ENCODE measurements at regions not wholly inside any gene's neighbourhood (a gene's known extent, or its start where the extent isn't known, plus 50 kb on each side); places are given as distances from the start of the nearest gene placed in this dataset.
"Not testable (repeated sequence)": the region's sequence is repeated elsewhere in the genome, so short reads cannot be mapped to it uniquely, and the experiment has no call there.

DNA sequence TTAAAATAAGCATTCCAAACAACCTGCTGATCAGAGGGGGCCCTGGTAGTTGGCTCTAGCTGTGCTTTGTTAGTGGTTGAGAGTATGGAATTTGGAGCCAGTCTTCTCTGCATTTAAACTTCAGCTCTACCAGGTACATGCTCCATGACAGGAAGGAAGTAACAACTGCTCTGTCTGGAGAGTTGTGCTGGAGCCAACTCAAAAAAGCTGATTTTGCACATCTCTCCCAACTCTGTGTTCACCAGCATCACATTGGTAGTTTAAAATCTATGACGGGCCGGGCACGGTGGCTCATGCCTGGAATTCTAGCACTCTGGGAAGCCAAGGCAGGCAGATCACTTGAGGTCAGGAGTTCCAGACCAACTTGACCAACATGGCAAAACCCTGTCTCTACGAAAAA lies 68.8 kb upstream of the BMP2 start:
- H3K9me3 Mint-ChIP-seq = peaks cover 2% of the 10 kb centered on the region
- no peaks in the 10 kb centered on the region for H3K27me3 Mint-ChIP-seq
- no peak overlapping the region for H3K27ac Mint-ChIP-seq
- no peak overlapping the region for H3K4me3 Mint-ChIP-seq
- H3K36me3 Mint-ChIP-seq = no peaks in the 10 kb centered on the region
- ATAC-seq = no peak
- no peaks in the 10 kb centered on the region for H3K4me1 Mint-ChIP-seq

DNA sequence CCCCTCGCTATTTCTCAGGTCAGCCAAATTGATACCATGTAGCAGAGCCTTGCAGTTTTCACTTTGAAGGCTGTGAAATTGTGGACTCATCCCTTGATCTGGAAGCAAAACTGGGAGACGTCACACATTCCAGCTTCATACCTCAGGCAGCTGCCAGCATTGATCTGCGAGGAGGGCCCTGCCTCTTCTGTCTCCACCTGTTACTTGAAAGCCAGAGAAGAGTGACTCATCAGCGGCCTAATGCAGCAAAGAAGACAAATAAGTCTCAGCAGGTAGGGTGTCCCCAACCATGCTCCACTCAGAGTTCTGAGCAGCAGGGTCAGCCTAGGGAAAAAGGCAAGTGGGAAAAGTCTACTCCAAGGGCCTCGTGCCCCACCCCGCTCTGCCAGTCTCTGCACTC lies 69.4 kb upstream of the BMP2 start:
- ATAC-seq = no peak
- H3K27me3 Mint-ChIP-seq = no peaks in the 10 kb centered on the region
- H3K4me3 Mint-ChIP-seq = no peak overlapping the region
- H3K9me3 Mint-ChIP-seq = peaks cover 2% of the 10 kb centered on the region
- no peaks in the 10 kb centered on the region for H3K36me3 Mint-ChIP-seq
- no peaks in the 10 kb centered on the region for H3K4me1 Mint-ChIP-seq
- H3K27ac Mint-ChIP-seq = no peak overlapping the region

DNA sequence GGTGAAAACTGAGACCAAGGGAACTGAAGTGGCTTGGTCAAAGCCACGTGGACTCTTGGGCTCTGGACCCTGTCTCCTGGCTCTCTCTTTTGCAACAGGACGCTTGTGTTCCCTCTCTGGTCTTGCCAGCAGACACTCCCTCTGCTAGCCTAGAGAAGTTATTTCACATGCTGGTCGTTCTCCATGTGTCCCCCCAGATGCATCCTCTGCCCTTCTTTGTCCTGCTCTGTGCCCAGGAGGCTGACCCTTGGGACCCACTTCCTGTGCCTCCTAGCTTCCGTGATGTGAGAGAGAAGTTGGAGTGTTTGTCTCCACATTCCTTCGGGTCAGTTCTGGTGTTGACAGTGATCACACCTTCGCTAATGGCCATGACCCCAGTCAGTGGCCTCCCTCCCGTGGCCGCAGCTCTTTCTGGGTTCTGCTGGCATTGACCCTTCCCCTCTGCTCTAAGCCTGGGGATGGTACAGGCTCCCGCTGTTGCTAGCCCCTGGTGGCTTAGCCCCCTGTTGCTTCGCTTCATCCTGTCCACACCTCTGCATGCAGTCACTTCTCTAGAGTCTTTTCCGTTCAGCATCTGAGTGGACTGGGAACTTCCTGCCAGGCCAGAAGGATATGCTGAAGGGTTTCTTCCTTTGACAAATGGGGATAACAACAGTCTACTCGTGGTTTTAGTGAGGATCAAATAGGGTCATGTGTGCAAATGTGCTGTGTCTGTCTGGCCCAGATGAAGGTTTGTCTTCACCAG lies 70.1 kb upstream of the BMP2 start:
- no peak for ATAC-seq
- Mint-ChIP-seq H3K4me1 (no peaks in the 10 kb centered on the region), H3K9me3 (peaks cover 2% of the 10 kb centered on the region), H3K27ac (no peak overlapping the region), H3K27me3 (no peaks in the 10 kb centered on the region), H3K4me3 (no peak overlapping the region), H3K36me3 (no peaks in the 10 kb centered on the region)

DNA sequence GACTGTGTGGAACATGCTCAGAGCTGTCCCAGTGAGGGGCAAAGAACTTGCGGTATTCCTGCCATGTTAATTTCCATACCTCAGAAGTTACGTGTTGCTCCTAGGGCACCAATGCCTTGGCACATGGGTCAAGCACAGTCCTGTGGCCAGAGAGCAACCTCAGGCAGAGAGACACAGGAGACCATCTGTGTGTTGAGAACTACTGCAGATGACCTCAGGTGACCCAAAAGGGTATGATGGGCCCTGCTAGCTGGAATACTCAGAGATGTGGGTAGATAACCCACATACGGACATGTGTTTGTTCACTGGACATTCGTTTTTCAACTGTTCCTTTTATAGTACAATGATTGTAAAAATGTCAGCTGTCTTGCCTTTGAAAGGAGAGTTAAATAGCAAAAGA lies 71.5 kb upstream of the BMP2 start:
- H3K27ac Mint-ChIP-seq = no peak overlapping the region
- no peaks in the 10 kb centered on the region for H3K36me3 Mint-ChIP-seq
- ATAC-seq = no peak
- H3K4me1 Mint-ChIP-seq = no peaks in the 10 kb centered on the region
- peaks cover 2% of the 10 kb centered on the region for H3K9me3 Mint-ChIP-seq
- H3K27me3 Mint-ChIP-seq = no peaks in the 10 kb centered on the region
- no peak overlapping the region for H3K4me3 Mint-ChIP-seq

DNA sequence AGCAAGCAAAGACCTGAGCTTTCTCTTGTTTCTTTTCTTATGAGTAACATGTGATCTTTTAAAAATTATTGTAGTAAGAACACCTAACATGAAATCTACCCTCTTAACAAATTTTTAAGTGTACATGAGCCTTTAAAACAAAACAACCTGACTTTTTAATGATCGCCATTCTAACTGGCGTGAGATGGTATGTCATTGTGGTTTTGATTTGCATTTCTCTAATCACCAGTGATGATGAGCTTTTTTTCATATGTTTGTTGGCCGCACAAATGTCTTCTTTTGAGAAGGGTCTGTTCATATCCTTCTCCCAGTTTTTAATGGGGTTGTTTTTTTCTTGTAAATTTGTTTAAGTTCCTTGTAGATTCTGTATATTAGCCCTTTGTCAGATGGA lies 73.7 kb upstream of the BMP2 start:
- not testable (repeated sequence) for H3K4me3 Mint-ChIP-seq, ATAC-seq

DNA sequence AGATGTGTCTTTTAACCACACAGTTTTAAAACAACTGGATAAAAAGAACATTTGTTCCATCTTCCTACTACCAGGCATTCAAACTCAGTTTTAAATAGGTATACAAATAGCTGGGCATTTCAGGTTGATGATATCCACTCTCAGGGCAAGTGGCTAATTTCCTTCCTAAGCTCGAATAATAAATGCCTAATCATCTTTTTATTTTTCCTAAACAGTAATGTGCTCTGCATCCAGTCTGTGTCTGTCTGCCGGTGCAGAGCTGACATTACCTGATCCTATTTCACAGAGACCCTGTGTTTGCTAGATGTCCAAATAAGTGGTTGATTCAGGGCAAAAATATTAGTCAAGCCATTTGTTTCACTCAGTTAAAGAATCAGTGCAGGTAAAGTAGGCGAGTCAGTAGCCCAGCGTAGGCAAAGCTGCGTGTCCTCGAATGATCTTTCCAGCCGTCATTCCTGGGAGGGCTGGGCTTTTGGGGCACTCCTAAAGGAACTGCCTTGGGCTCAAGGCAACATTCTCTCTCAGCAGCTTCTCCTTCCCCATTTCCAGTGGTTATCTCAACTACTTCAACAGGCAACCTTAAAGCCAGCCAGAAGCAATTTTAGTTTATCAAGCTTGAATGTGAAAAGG lies 74.2 kb upstream of the BMP2 start:
- no peaks in the 10 kb centered on the region for H3K27me3 Mint-ChIP-seq
- ATAC-seq = no peak
- H3K4me1 Mint-ChIP-seq = no peaks in the 10 kb centered on the region
- no peak overlapping the region for H3K27ac Mint-ChIP-seq
- H3K4me3 Mint-ChIP-seq = no peak overlapping the region
- no peaks in the 10 kb centered on the region for H3K36me3 Mint-ChIP-seq
- H3K9me3 Mint-ChIP-seq = peaks cover under 1% of the 10 kb centered on the region

More for the DNA sequence above, 73.7 kb upstream of the BMP2 start:
- H3K4me1 Mint-ChIP-seq, H3K27me3 Mint-ChIP-seq, H3K9me3 Mint-ChIP-seq, H3K27ac Mint-ChIP-seq, H3K36me3 Mint-ChIP-seq: not testable (repeated sequence)

DNA sequence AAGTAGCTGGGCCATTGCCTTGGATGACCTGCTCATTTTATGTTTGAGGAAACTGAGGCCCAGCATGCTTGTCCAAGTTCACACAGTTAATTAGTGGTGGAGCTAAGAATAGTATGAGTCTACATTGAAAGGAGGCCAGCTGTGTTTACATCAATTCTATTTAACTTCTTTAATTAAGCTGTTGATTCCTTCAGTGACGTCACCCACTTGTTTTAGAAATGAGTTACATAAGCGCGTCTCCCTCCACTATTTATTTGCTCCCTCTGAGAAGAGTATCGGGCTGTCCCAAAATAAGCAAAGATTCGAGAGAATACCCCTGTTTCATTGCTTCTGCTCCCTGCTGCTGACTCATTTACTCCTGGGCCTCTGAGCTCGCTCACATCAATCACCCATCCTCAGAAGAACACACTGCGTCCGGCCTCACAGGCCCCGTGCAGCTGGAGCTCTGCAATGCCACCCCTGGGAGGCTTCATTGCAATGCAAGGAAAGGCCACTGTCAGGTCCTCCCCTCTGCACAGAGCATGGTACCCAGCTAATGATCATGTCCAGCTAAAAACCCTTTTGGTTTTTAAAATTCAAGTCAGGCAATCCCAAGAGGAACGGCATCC lies 74.8 kb upstream of the BMP2 start:
- H3K4me1 Mint-ChIP-seq = no peaks in the 10 kb centered on the region
- no peak overlapping the region for H3K27ac Mint-ChIP-seq
- no peaks in the 10 kb centered on the region for H3K36me3 Mint-ChIP-seq
- H3K27me3 Mint-ChIP-seq = no peaks in the 10 kb centered on the region
- no peak for ATAC-seq
- H3K9me3 Mint-ChIP-seq = no peaks in the 10 kb centered on the region
- H3K4me3 Mint-ChIP-seq = no peak overlapping the region

DNA sequence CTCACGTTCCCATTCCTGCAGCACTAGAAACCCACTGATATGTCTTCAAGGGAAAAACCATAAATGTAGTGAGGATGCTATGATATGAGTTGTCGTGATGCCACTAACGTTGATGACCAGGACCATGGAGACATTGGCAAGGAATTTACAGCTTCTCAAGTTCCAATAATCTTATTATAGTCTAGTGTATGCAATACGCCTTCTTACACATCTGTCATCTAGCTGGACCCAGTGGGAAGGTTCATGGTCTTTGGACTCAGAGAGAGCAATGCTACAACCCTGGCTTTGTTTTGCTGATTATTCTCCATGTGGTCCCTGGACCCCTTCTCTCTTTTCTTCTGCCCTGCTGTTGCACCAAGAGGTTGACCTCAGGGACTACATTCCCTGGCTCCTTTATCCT lies 76.0 kb upstream of the BMP2 start:
- no peaks in the 10 kb centered on the region for H3K36me3 Mint-ChIP-seq
- H3K9me3 Mint-ChIP-seq = peaks cover 3% of the 10 kb centered on the region
- ATAC-seq = no peak
- H3K4me3 Mint-ChIP-seq = no peak overlapping the region
- H3K4me1 Mint-ChIP-seq = no peaks in the 10 kb centered on the region
- no peak overlapping the region for H3K27ac Mint-ChIP-seq
- no peaks in the 10 kb centered on the region for H3K27me3 Mint-ChIP-seq

DNA sequence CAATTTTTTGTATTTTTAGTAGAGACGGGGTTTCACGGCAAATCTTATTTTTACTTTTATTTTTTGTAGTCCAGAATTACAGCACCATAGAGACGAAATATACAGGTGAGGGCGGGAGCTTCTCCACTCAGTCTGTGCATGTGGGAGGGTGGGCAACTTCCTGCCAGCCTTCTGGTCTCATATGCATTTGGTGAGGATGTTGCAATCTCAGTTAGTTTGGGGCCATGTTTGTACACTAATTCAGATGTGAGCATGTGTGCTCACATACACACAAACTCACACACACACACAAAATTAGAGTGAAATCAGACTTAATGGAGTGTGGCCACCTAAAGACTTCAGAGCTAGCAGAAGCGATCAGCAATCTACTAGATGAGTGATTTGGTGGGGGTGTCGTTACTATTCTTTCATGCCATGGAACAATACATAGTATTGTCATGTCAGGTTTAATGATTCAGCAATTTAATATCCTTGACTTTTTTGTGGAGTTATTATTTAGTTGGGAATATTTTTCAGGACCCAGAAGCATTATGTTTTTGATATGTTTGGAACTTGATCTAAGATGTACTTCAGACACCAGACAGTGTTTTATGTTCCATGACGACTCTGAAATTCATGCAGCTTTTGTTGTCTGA lies 78.0 kb upstream of the BMP2 start:
- Mint-ChIP-seq H3K4me1 (no peaks in the 10 kb centered on the region), H3K27me3 (no peaks in the 10 kb centered on the region), H3K27ac (no peak overlapping the region), H3K36me3 (no peaks in the 10 kb centered on the region), H3K4me3 (no peak overlapping the region), H3K9me3 (peaks cover 3% of the 10 kb centered on the region)
- no peak for ATAC-seq

DNA sequence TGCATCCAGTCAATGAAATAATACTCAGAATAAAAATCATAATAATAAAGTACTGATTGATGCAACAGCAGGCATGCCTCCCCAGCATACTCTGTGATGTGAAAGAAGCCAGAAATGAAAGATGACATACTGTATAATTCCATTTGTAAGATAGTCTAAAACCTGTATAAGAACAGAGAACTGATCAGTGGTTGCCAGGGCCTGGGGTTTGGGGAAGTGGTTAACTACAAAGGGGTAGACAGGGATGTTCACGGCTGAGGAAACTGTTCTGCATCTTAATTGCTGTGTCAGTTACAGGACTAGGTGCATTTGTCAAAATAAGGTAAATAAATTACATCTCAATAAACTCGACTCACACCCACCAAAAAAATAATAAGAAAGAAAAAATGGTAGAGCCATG lies 81.3 kb upstream of the BMP2 start:
- no peak for ATAC-seq
- Mint-ChIP-seq H3K27me3 (no peaks in the 10 kb centered on the region), H3K27ac (no peak overlapping the region), H3K36me3 (no peaks in the 10 kb centered on the region), H3K4me3 (no peak overlapping the region), H3K4me1 (no peaks in the 10 kb centered on the region), H3K9me3 (peaks cover 3% of the 10 kb centered on the region)

DNA sequence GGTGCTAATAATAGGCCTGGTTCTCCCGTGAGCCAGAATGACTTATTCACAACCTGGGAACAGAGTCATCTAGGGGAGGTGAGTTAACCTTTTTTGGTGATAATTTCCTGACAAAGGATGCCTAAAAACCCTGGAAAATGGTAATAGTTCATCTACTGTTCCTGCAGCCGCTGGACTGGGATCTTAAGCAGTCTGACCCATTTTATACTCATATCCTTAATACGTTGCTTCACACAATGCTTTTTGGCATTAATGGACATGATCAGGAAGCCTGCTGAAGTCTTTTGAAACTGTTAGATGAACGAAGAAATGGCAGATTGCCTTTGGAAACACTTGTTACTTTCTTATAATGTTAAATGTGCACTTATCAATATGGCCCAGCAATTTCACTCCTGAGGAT lies 81.9 kb upstream of the BMP2 start:
- Mint-ChIP-seq H3K27me3 (no peaks in the 10 kb centered on the region), H3K27ac (no peak overlapping the region), H3K4me1 (no peaks in the 10 kb centered on the region), H3K4me3 (no peak overlapping the region), H3K36me3 (no peaks in the 10 kb centered on the region), H3K9me3 (peaks cover 3% of the 10 kb centered on the region)
- no peak for ATAC-seq

DNA sequence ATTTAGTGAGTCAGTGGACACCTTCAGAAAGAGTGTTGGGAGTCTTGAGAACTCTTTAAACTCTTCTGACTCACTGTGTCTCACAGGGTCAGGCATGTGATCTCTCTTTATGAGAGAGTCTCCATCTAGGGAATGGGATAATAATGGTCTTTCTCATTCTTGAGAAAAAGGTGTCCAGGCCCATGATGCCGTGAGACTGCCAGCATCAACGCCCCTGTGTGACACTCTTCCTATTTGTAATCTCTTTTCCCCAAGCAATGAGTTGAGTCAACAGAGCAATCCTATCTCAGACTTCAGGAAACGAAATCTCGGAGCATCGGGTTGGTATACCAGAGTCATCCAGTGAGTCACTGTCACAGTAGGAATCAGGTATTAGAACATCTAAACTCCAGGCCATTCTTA lies 82.3 kb upstream of the BMP2 start:
- no peak overlapping the region for H3K27ac Mint-ChIP-seq
- H3K27me3 Mint-ChIP-seq = no peaks in the 10 kb centered on the region
- H3K36me3 Mint-ChIP-seq = no peaks in the 10 kb centered on the region

DNA sequence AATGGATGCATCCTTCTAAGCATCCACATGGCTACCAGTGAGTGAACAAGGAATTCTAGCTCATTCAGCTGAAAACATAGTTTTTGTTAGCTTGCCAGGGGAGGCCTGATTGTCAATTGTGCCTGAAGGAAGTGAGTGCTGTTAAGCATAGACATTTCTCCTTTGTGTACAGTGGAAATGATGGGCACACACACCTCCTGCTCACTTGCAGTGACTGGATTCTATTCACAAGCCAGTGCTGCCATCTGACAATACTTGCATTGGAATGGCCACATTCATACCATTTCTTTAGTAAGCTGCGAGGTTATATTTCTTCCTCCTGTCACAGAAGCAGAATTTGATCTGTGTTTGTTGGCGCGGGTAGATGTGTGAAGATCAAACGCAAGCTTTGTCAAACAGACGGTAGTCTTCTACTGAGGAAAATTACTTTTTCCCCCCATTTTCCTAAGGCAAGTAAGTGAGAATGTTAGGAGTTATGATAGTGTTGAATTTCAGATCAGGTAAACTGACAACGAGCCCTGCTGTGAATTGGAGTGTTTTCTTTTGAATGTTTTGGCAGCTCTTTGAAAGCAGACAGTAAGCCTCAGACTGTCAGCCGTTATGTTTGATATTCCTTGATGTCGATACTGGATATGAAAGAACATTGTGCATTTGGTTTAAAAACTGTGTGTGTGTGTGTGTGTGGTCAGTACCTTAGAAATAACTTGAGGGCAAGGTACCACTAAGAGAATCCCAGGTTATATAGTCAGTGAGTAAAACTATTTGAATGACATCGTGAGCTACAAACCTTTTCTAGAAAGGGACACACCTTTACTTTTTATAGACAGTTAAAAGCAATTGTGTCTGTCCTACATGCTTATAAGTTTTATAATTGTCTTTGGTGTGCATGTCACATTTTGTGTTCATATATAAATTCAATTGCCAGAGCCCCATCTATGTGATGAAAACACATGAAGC lies 84.2 kb upstream of the BMP2 start:
- no peaks in the 10 kb centered on the region for H3K27me3 Mint-ChIP-seq
- no peaks in the 10 kb centered on the region for H3K4me1 Mint-ChIP-seq
- no peaks in the 10 kb centered on the region for H3K36me3 Mint-ChIP-seq
- no peak for ATAC-seq
- H3K4me3 Mint-ChIP-seq = no peak overlapping the region
- no peak overlapping the region for H3K27ac Mint-ChIP-seq
- peaks cover 7% of the 10 kb centered on the region for H3K9me3 Mint-ChIP-seq

More for the DNA sequence above, 82.3 kb upstream of the BMP2 start:
- no peak for ATAC-seq
- Mint-ChIP-seq H3K4me1 (no peaks in the 10 kb centered on the region), H3K4me3 (no peak overlapping the region), H3K9me3 (peaks cover 3% of the 10 kb centered on the region)

DNA sequence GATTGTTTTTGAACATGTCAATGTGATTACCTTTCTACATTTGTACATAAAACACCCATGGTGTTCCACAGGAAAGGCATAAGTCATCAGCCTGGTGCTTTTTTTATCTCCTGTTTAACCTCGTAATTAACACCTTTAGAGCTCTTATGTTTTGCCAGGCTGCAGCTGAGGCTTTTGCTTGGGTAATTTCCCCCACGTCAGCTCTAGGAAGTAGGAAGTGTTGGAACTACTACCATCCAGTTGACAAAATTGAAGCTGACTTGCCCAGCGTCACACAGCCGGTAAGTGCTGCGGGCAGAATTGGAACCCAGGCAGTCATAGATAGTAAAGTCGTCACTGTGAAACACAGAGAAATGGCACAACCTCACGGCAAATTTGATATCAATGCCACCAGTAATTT lies 86.6 kb upstream of the BMP2 start:
- Mint-ChIP-seq H3K27me3 (no peaks in the 10 kb centered on the region), H3K9me3 (peaks cover 4% of the 10 kb centered on the region), H3K4me1 (no peaks in the 10 kb centered on the region), H3K27ac (no peak overlapping the region), H3K36me3 (no peaks in the 10 kb centered on the region), H3K4me3 (no peak overlapping the region)
- no peak for ATAC-seq

DNA sequence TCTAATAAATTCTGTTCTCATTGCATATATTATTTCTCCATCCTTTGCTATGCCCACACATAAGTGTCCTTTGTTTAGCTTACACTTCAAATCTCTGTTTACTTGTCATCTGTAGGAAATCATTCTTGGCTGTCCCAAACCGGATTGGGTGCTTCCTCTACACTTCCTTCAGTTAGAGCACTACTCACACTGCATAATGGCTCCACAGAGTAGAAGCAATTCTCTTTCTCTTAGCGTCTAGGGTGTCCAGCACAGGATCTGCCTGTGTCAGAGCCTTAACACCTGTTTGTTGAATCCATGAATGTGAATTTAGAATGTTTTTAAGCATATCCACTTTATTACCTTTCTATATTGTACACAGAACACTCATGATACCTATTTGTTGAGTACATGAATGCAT lies 87.0 kb upstream of the BMP2 start:
- H3K4me3 Mint-ChIP-seq = no peak overlapping the region
- ATAC-seq = no peak
- H3K27me3 Mint-ChIP-seq = no peaks in the 10 kb centered on the region
- H3K27ac Mint-ChIP-seq = no peak overlapping the region
- H3K4me1 Mint-ChIP-seq = no peaks in the 10 kb centered on the region
- H3K36me3 Mint-ChIP-seq = no peaks in the 10 kb centered on the region
- peaks cover 4% of the 10 kb centered on the region for H3K9me3 Mint-ChIP-seq

Data from stimulated activated memory B cell treated with anti-CD40 and anti-IgM and Interleukin-4, amounts not matched to agents 10 μg/mL and 1 μg/mL and 100 μg/mL, for 72 hours (primary cell).